HEK293 (cell line): ENCODE measurements at regions not wholly inside any gene's neighbourhood (a gene's known extent, or its start where the extent isn't known, plus 50 kb on each side); places are given as distances from the start of the nearest gene placed in this dataset.

Source experiments
- CTCF ChIA-PET: fragments of 350-600 bp; formaldehyde crosslinking; extraction: SDS; loops from one replicate; lab custom pipeline; 2021; ENCODE audit warnings: antibody characterized with exemption; lab: Yijun Ruan, JAX
- POLR2A ChIA-PET: fragments of 300-600 bp; formaldehyde crosslinking; extraction: SDS; loops from one replicate; lab custom pipeline; 2020; ENCODE audit warnings: antibody characterized with exemption, inconsistent platforms; lab: Yijun Ruan, JAX
- H3K27ac ChIP-seq: fragments of 200-500 bp; sonication (Bioruptor generic); 2 replicates; pipeline ENCODE4 v1.5.1; 2014; ENCODE audit warnings: low read depth, low read length, control low read depth, inconsistent platforms; ENCODE audit errors: extremely low read depth
- H3K36me3 ChIP-seq, 2 experiments: fragments of 200-500 bp in 1 of 2; sonication (Bioruptor generic) in 1 of 2; 1 replicate in 1 of 2; 2 replicates in 1 of 2; pipeline ENCODE4 v1.5.1; 2014 to 2017; ENCODE audit warnings: inconsistent platforms in 2 of 2, low read length in 2 of 2; ENCODE audit not compliant: control insufficient read depth in 2 of 2, insufficient read depth in 1 of 2
- H3K4me1 ChIP-seq: fragments of 200-500 bp; sonication (Bioruptor generic); 2 replicates; pipeline ENCODE4 v1.5.1; 2014; ENCODE audit warnings: mild to moderate bottlenecking, low read length, inconsistent platforms; ENCODE audit not compliant: control insufficient read depth, insufficient read depth
- H3K4me3 ChIP-seq: 2 replicates; pipeline ENCODE4 v1.5.1; 2011; ENCODE audit warnings: low read depth, mild to moderate bottlenecking, control low read depth, low read length, moderate library complexity
- H3K9me3 ChIP-seq: fragments of 200-500 bp; sonication (Bioruptor generic); 2 replicates; pipeline ENCODE4 v1.5.1; 2014; ENCODE audit warnings: low read depth, low read length, inconsistent platforms; ENCODE audit not compliant: control insufficient read depth, insufficient read depth
- EGR2 ChIP-seq: fragments of 450-650 bp; formaldehyde crosslinking; IDR thresholded peaks from 2 replicates; pipeline ENCODE4 v1.5.1; 2016; ENCODE audit warnings: low read depth, missing biosample characterization, missing genetic modification characterization
- FEZF1 ChIP-seq: fragments of 450-650 bp; formaldehyde crosslinking; IDR thresholded peaks from 2 replicates; pipeline ENCODE4 v1.5.1; 2016; ENCODE audit warnings: missing biosample characterization, missing genetic modification characterization
- GFI1B ChIP-seq: fragments of 450-650 bp; formaldehyde crosslinking; IDR thresholded peaks from 2 replicates; pipeline ENCODE4 v1.5.1; 2016; ENCODE audit warnings: missing biosample characterization, missing genetic modification characterization
- KLF8 ChIP-seq: fragments of 450-650 bp; formaldehyde crosslinking; IDR thresholded peaks from 2 replicates; pipeline ENCODE4 v1.5.1; 2016; ENCODE audit warnings: missing biosample characterization, missing genetic modification characterization
- RBAK ChIP-seq: fragments of 450-650 bp; formaldehyde crosslinking; IDR thresholded peaks from 2 replicates; pipeline ENCODE4 v1.5.1; 2016; ENCODE audit warnings: missing biosample characterization, missing genetic modification characterization
- SALL2 ChIP-seq: fragments of 450-650 bp; formaldehyde crosslinking; IDR thresholded peaks from 2 replicates; pipeline ENCODE4 v1.5.0; 2017; ENCODE audit warnings: missing biosample characterization, mild to moderate bottlenecking, missing genetic modification characterization, borderline replicate concordance
- SP2 ChIP-seq: fragments of 450-650 bp; formaldehyde crosslinking; IDR thresholded peaks from 2 replicates; pipeline ENCODE4 v1.5.1; 2016; ENCODE audit warnings: missing biosample characterization, missing genetic modification characterization
- ZBTB1 ChIP-seq: fragments of 450-650 bp; formaldehyde crosslinking; IDR thresholded peaks from 2 replicates; pipeline ENCODE4 v1.5.1; 2016; ENCODE audit warnings: missing biosample characterization, missing genetic modification characterization
- ZBTB21 ChIP-seq: fragments of 450-650 bp; formaldehyde crosslinking; IDR thresholded peaks from 2 replicates; pipeline ENCODE4 v1.5.1; 2017; ENCODE audit warnings: missing biosample characterization, missing genetic modification characterization
- ZFP37 ChIP-seq: fragments of 450-650 bp; formaldehyde crosslinking; IDR thresholded peaks from 2 replicates; pipeline ENCODE4 v1.5.1; 2016; ENCODE audit warnings: missing biosample characterization, missing genetic modification characterization
- ZFP41 ChIP-seq: fragments of 450-650 bp; formaldehyde crosslinking; IDR thresholded peaks from 2 replicates; pipeline ENCODE4 v1.5.1; 2016; ENCODE audit warnings: missing biosample characterization, missing genetic modification characterization, borderline replicate concordance
- ZNF155 ChIP-seq: fragments of 450-650 bp; formaldehyde crosslinking; IDR thresholded peaks from 2 replicates; pipeline ENCODE4 v1.5.1; 2016; ENCODE audit warnings: missing biosample characterization, missing genetic modification characterization
- ZNF184 ChIP-seq: fragments of 450-650 bp; IDR thresholded peaks from 2 replicates; pipeline ENCODE4 v1.5.1; 2018; ENCODE audit warnings: missing biosample characterization, mild to moderate bottlenecking, missing genetic modification characterization
- ZNF292 ChIP-seq: fragments of 450-650 bp; formaldehyde crosslinking; IDR thresholded peaks from 2 replicates; pipeline ENCODE4 v1.5.1; 2016; ENCODE audit warnings: low read depth, missing biosample characterization, missing genetic modification characterization, borderline replicate concordance
- ZNF354C ChIP-seq: fragments of 450-650 bp; formaldehyde crosslinking; IDR thresholded peaks from 2 replicates; pipeline ENCODE4 v1.5.1; 2016; ENCODE audit warnings: missing biosample characterization, missing genetic modification characterization, low read depth, borderline replicate concordance
- ZNF426 ChIP-seq: fragments of 450-650 bp; formaldehyde crosslinking; IDR thresholded peaks from 2 replicates; pipeline ENCODE4 v1.5.1; 2017; ENCODE audit warnings: missing biosample characterization, missing genetic modification characterization, mild to moderate bottlenecking, inconsistent platforms, moderate library complexity
- ZNF501 ChIP-seq: fragments of 450-650 bp; formaldehyde crosslinking; IDR thresholded peaks from 2 replicates; pipeline ENCODE4 v1.5.1; 2016; ENCODE audit warnings: missing biosample characterization, missing genetic modification characterization
- ZNF549 ChIP-seq: fragments of 450-650 bp; IDR thresholded peaks from 2 replicates; pipeline ENCODE4 v1.5.1; 2018; ENCODE audit warnings: missing biosample characterization, missing genetic modification characterization, mild to moderate bottlenecking, inconsistent platforms, moderate library complexity
- ZNF654 ChIP-seq: fragments of 450-650 bp; formaldehyde crosslinking; IDR thresholded peaks from 2 replicates; pipeline ENCODE4 v1.5.1; 2016; ENCODE audit warnings: low read depth, missing biosample characterization, missing genetic modification characterization
- ZNF660 ChIP-seq: fragments of 450-650 bp; IDR thresholded peaks from 2 replicates; pipeline ENCODE4 v1.5.1; 2018; ENCODE audit warnings: missing biosample characterization, mild to moderate bottlenecking, missing genetic modification characterization
- ZNF785 ChIP-seq: fragments of 450-650 bp; formaldehyde crosslinking; IDR thresholded peaks from 2 replicates; pipeline ENCODE4 v1.5.1; 2016; ENCODE audit warnings: missing biosample characterization, missing genetic modification characterization
- ZNF837 ChIP-seq: fragments of 450-650 bp; formaldehyde crosslinking; IDR thresholded peaks from 2 replicates; pipeline ENCODE4 v1.5.1; 2016; ENCODE audit warnings: missing biosample characterization, missing genetic modification characterization
- ZSCAN23 ChIP-seq: fragments of 450-650 bp; formaldehyde crosslinking; IDR thresholded peaks from 2 replicates; pipeline ENCODE4 v1.5.1; 2016; ENCODE audit warnings: missing biosample characterization, missing genetic modification characterization
- TF ChIP-seq, protein P1 (sequence below): fragments of 450-650 bp; formaldehyde crosslinking; IDR thresholded peaks from 2 replicates; pipeline ENCODE4 v1.5.1; 2016; ENCODE audit warnings: missing biosample characterization, missing genetic modification characterization
- TF ChIP-seq, protein P2 (sequence below): fragments of 450-650 bp; formaldehyde crosslinking; IDR thresholded peaks from 2 replicates; pipeline ENCODE4 v1.5.1; 2016; ENCODE audit warnings: missing biosample characterization, missing genetic modification characterization
- TF ChIP-seq, protein P3 (sequence below): fragments of 450-650 bp; formaldehyde crosslinking; IDR thresholded peaks from 2 replicates; pipeline ENCODE4 v1.5.1; 2017; ENCODE audit warnings: missing biosample characterization, missing genetic modification characterization
- TF ChIP-seq, protein P4 (sequence below): fragments of 450-650 bp; formaldehyde crosslinking; IDR thresholded peaks from 2 replicates; pipeline ENCODE4 v1.5.1; 2017; ENCODE audit warnings: missing biosample characterization, missing genetic modification characterization

DNA sequence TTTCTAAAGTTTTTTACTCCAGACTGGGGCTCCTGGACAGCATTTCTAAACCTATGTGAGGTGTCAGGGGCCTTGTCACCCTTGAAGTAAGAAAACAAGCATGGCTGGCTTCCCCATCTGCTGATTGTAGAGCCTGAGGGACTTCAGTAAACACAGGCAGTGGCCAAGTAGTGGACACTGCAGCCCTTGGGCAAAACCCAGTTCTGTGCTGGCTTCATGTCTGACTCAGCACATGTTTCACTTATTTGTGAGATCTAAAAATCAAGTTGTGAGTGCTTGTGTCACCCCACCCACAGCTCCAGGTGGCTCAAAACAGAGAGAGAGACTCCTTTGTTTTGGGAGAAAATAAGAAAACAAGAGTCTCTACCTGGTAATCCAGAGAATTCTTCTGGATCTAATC lies 660.3 kb upstream of the VRK2 start:
- CTCF ChIA-PET = no interaction called here
- no peak overlapping the region for H3K4me3 ChIP-seq
- no peaks in the 10 kb centered on the region for H3K36me3 ChIP-seq
- POLR2A ChIA-PET = no interaction called here
- H3K4me1 ChIP-seq = no peaks in the 10 kb centered on the region
- no peaks in the 10 kb centered on the region for H3K9me3 ChIP-seq
- TF ChIP-seq ZNF501 (tag by site-specific recombination) (no peak), EGR2 (tag by site-specific recombination) (no peak), ZNF785 (tag by site-specific recombination) (no peak), ZFP37 (tag by site-specific recombination) (no peak), ZNF155 (no peak), RBAK (tag by site-specific recombination) (no peak), SALL2 (tag by site-specific recombination) (no peak), ZBTB1 (tag by site-specific recombination) (no peak), ZFP41 (tag by site-specific recombination) (no peak), ZNF354C (no peak), ZNF292 (no peak)
- TF ChIP-seq, protein P1, sequence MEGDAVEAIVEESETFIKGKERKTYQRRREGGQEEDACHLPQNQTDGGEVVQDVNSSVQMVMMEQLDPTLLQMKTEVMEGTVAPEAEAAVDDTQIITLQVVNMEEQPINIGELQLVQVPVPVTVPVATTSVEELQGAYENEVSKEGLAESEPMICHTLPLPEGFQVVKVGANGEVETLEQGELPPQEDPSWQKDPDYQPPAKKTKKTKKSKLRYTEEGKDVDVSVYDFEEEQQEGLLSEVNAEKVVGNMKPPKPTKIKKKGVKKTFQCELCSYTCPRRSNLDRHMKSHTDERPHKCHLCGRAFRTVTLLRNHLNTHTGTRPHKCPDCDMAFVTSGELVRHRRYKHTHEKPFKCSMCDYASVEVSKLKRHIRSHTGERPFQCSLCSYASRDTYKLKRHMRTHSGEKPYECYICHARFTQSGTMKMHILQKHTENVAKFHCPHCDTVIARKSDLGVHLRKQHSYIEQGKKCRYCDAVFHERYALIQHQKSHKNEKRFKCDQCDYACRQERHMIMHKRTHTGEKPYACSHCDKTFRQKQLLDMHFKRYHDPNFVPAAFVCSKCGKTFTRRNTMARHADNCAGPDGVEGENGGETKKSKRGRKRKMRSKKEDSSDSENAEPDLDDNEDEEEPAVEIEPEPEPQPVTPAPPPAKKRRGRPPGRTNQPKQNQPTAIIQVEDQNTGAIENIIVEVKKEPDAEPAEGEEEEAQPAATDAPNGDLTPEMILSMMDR (tag by site-specific recombination) = no peak
- TF ChIP-seq, protein P2, sequence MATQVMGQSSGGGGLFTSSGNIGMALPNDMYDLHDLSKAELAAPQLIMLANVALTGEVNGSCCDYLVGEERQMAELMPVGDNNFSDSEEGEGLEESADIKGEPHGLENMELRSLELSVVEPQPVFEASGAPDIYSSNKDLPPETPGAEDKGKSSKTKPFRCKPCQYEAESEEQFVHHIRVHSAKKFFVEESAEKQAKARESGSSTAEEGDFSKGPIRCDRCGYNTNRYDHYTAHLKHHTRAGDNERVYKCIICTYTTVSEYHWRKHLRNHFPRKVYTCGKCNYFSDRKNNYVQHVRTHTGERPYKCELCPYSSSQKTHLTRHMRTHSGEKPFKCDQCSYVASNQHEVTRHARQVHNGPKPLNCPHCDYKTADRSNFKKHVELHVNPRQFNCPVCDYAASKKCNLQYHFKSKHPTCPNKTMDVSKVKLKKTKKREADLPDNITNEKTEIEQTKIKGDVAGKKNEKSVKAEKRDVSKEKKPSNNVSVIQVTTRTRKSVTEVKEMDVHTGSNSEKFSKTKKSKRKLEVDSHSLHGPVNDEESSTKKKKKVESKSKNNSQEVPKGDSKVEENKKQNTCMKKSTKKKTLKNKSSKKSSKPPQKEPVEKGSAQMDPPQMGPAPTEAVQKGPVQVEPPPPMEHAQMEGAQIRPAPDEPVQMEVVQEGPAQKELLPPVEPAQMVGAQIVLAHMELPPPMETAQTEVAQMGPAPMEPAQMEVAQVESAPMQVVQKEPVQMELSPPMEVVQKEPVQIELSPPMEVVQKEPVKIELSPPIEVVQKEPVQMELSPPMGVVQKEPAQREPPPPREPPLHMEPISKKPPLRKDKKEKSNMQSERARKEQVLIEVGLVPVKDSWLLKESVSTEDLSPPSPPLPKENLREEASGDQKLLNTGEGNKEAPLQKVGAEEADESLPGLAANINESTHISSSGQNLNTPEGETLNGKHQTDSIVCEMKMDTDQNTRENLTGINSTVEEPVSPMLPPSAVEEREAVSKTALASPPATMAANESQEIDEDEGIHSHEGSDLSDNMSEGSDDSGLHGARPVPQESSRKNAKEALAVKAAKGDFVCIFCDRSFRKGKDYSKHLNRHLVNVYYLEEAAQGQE (tag by site-specific recombination) = no peak
- TF ChIP-seq, all 188 proteins: peak for 0
- no peak overlapping the region for H3K27ac ChIP-seq

DNA sequence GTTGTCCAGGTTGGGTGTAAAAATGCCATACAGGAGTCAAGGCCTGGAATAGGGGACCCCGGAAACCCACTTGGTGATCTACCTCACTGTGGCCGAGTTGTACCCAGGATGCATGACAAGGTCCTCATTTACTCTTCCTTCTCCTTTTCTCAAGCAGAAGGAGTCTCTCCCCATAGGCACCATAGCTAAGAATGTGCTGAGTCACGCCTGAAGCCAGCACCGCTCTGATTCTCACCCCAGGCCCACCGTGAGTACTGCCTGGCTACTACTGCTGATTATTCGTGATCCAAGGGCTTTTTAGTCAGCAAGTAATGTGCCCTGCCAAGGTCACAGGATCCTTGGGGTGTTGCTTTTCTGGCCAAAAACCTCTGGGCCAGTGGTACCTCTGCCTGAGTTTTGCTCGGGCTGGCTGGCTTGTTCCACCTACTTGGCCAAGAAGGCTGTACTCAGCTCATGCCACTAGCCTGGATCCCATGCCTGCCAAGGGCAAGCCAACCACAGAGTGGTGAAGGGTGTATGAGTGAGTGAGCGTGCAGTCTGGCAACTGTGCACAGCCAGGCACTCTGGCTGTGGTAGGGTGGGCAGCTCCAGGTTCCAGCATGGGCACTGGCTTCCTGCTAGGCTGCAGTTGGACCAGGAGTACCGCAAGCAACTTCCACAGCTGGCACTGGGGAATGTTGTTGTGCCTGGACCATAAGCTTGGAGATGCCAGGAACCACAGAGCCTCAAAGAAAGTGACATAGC lies 650.1 kb upstream of the VRK2 start:
- Histone ChIP-seq H3K36me3 (no peaks in the 10 kb centered on the region), H3K9me3 (no peaks in the 10 kb centered on the region), H3K27ac (no peak overlapping the region), H3K4me3 (no peak overlapping the region), H3K4me1 (no peaks in the 10 kb centered on the region)
- POLR2A ChIA-PET = no interaction called here
- CTCF ChIA-PET = no interaction called here
- TF ChIP-seq ZNF660 (tag by site-specific recombination) = no peak
- no peak for TF ChIP-seq ZBTB21 (tag by site-specific recombination)
- no peak for TF ChIP-seq ZNF837
- TF ChIP-seq GFI1B = no peak
- TF ChIP-seq, protein P3, sequence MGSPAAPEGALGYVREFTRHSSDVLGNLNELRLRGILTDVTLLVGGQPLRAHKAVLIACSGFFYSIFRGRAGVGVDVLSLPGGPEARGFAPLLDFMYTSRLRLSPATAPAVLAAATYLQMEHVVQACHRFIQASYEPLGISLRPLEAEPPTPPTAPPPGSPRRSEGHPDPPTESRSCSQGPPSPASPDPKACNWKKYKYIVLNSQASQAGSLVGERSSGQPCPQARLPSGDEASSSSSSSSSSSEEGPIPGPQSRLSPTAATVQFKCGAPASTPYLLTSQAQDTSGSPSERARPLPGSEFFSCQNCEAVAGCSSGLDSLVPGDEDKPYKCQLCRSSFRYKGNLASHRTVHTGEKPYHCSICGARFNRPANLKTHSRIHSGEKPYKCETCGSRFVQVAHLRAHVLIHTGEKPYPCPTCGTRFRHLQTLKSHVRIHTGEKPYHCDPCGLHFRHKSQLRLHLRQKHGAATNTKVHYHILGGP (tag by site-specific recombination) = no peak
- no peak for TF ChIP-seq ZSCAN23
- TF ChIP-seq, protein P4, sequence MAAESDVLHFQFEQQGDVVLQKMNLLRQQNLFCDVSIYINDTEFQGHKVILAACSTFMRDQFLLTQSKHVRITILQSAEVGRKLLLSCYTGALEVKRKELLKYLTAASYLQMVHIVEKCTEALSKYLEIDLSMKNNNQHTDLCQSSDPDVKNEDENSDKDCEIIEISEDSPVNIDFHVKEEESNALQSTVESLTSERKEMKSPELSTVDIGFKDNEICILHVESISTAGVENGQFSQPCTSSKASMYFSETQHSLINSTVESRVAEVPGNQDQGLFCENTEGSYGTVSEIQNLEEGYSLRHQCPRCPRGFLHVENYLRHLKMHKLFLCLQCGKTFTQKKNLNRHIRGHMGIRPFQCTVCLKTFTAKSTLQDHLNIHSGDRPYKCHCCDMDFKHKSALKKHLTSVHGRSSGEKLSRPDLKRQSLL (tag by site-specific recombination) = no peak
- no peak for TF ChIP-seq ZNF184 (tag by site-specific recombination)
- TF ChIP-seq FEZF1 = no peak
- TF ChIP-seq SP2 = no peak
- no peak for TF ChIP-seq ZNF654 (tag by site-specific recombination)
- no peak for TF ChIP-seq ZNF426 (tag by site-specific recombination)
- no peak for TF ChIP-seq KLF8 (tag by site-specific recombination)
- TF ChIP-seq ZNF549 (tag by site-specific recombination) = no peak
